ENCODE measurements at regions not wholly inside any gene's neighbourhood (a gene's known extent, or its start where the extent isn't known, plus 50 kb on each side); places are given as distances from the start of the nearest gene placed in this dataset.

DNA sequence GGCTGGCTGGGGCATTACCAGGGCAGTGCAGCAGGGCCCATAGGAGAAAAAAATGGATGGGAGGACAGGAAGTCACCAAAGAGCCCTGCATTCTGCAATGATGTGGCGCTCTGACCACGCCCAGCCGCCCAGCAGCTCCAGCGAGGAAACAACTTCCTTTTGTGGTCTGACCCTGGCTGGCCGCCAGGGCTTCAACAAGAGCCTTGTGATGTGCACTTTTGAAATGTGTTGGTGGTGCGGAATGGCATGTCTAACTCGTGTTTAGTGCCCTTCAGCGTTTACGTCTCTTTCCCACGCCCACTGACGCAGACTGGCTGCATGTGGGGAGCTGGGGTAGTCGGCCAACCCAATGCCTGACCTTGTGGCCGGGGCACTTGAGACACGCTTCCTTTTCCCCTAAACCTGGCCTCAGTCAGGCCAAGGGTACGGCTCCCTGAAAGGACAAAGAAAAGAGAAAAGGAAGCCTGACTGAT is 81.9 kb upstream of the CTNNB1 start:
- peak; percentile 51 to 94 (median 69) for DNase-seq

GRCh38 chr3:41118461-41119390 is 80.6 kb upstream of the CTNNB1 start:
- no peak for DNase-seq

- no peak for DNase-seq
Observed at GRCh38 chr3:41120460-41120859, 78.8 kb upstream of the CTNNB1 start.

GRCh38 chr3:41125258-41125657 is 74.0 kb upstream of the CTNNB1 start:
- no peak for DNase-seq

- DNase-seq: no peak
Observed at GRCh38 chr3:41126472-41126871, 72.8 kb upstream of the CTNNB1 start.

- DNase-seq: no peak
Observed at GRCh38 chr3:41126961-41127360, 72.3 kb upstream of the CTNNB1 start.

DNA sequence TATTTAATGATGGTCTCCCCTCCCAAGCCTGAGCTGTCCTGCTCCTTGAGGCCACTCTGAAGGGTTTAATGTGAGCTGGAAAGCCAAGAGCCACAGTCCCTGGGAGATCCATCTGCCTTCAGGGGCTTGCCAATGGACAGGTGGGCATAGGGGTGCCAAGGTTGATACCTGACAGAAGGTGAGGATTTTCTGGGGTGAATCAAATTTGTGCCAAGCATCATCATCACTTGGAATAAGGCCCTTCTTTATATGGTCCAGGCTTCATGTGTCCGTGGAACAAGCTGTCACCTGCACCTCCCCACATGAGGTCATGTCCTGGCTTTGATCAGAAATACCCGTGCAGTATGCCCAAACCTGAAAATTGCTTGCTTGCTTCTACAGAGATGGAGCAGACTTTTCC is 71.9 kb upstream of the CTNNB1 start:
- no peak for DNase-seq

DNA sequence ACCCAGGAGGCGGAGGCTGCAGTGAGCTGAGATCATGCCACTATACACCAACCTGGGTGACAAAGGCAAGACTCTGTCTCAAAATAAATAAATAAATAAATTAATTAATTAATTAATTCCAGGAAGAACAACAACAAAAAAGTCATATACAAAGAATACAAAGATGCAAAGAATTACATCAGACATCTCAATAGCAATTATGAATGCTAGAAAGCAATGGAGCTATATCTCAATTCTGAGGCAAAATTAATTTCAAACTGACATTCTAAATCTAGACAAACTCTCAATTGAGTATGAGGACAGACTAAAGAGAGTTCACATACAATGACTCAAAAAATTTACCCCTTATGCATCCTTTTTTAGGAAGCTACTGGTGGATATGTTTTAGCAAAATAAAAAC is 69.6 kb upstream of the CTNNB1 start:
- no peak for DNase-seq

- DNase-seq: no peak
Observed at GRCh38 chr3:41131224-41131623, 68.1 kb upstream of the CTNNB1 start.

DNA sequence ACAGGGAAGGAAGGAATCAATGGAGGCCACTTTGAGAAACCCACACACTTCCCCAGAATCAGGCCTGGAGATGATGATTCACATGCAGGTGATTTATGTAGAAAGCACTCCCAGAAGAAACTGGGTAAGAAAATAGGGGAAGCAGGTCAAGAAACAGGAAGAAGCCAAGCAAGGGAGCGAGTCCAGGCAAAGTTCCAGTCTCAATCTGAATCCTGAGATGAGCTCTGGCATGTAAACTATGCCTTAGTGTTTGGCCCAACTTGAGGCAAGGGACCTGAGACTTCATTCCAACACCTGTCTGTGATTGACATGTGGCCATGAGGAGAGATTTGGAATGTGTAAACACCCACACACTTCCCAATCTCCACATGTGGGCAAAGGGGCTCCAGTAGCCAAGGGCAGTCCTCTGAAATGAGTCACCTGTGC is 61.6 kb upstream of the CTNNB1 start:
- no peak for DNase-seq

DNA sequence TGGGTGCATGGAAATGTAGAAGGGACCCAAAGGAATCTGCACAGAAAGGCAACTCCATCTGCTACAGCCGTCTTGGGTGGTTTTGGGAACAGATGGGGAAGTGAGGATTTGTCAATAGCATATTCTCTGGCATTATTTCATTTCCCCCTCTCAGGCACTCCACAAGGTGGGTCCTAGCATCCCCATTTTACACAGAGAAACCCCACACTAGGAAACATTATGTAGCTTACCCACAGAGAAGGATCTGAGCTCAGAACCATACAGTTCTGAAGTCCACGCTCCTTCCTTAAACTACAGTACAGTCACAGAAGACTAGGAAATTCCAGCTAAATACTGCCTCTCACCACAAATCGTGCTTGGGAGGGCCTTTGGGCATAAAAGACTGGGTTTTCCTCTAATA is 61.2 kb upstream of the CTNNB1 start:
- no peak for DNase-seq

DNA sequence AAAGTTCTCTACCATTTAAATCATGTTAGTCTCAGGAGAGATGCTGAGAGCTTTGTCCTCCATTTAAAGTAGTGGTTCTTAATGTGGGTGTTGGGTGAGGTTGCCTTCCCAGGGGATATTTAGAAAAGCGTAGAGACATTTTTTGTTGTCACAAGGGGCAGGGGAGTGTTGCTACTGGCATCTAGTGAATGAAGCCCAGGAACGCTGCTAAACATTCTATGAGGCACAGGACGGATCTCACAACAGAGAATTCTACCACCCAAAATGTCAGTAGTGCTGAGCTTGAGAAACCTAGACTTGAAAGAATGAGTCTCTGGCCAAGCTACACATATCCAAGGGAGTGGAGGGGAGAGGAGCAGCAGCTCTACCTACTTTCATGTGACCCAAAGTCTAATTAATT is 60.7 kb upstream of the CTNNB1 start:
- DNase-seq: no peak

DNA sequence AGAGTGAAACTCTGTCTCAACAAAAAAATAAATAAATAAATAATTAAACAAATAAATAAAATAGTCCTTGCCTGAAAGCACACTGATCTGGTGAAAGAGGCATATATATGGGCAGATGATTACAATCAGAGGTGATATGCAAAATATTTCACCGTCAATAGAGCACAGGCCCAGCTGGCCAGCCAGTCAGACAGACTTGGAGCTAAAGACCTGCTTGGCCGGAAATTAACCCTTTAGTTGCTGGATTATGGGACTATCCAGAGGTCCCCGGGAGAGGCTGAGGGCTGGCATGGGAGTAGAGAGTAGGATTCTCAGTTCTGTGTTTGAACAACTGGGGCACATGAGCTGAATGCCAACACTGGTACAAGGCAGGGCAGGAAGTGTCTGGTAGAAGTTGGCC is 59.1 kb upstream of the CTNNB1 start:
- no peak for DNase-seq

DNA sequence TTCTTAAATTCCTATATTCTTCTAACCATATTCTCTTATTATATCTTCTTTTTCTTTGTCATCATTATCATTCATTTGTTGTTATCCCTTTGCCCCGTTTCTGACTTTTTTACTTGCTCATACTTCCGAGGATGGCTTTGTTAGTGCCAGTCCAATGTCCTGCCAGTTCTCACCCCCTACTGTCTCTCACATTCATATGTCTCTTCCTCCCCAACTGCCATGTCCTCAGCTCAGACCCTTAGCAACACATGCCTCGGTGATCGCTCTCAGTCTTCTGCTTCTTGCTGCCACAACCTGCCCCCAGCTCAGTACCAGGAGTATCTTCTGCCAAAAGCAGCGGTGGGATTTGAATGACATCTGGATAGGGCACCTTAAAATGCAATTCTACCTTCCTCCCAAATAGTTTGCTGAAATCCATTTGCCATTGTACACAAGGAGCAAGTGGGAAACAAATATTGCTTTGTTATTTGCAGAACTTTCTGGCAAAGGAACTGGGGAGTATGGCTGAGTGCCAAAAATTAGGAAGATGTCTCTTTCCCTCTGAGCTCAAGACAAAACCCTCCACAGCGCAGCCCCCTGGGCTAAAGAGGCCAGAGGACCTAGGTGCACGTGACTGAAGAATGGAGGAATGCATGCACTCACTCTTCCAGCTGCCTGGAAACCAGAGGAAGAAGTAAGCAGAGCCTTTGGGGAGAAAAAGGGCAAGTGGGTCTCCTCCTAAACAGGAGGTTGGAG is 57.7 kb upstream of the CTNNB1 start:
- no peak for DNase-seq

- DNase-seq: no peak
Observed at GRCh38 chr3:41143421-41144031, 55.8 kb upstream of the CTNNB1 start.

- no peak for DNase-seq
Observed at GRCh38 chr3:41144631-41145030, 54.7 kb upstream of the CTNNB1 start.

DNA sequence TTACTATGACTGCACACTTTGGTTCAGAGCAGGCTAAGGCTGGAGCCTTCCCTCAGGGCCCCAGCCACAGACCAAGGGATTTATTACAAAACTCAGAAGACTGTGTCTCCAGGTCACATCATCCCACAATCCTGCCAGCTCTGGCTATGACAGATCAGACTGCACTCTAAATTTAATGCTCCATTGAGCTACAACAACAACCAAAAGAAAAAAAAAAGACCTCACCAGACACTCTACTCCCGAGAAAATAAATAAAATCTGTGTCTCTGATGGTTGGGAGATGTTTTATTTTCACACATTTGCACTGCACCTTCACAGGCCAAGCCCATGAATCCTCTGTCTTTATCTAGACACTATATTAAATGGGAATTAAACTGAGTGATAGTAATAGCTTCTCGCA is 50.8 kb upstream of the CTNNB1 start:
- no peak for DNase-seq

- DNase-seq: no peak
Observed at GRCh38 chr3:41148901-41149300, 50.4 kb upstream of the CTNNB1 start.
